ENCODE measurements at regions not wholly inside any gene's neighbourhood (a gene's known extent, or its start where the extent isn't known, plus 50 kb on each side); places are given as distances from the start of the nearest gene placed in this dataset.

DNA sequence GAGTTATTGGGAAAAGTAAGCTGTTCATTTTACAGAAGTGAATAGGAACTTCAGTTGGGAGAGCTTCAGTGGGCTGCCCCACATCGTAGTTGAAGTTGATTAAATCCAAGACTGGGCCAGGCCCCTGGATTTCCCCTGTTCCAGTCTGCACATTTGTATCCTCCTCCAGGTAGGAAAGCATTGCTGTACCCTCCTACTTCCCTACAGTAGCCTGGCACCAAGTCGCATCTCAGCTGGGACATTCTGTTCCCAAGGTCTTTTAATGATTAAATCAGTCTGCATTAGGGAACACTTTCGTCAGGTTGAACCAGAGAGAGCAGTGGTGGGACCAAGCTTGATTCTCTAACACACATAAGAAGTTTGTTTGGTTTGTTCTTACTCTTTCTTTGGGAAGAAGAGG, 165.8 kb upstream of the PPARGC1A start:
- TF ChIP-seq POLR2AphosphoS5 (IDR thresholded peaks at IDR 0.05; ENCODE audit: low read depth, low read length) (no peak), POLR2A (IDR thresholded peaks at IDR 0.05; ENCODE audit: low read depth, low read length) (no peak), TAF1 (IDR thresholded peaks at IDR 0.05; ENCODE audit: borderline replicate concordance, low read depth, low read length) (no peak)

Measured in GM12892 (cell line).